ENCODE measurements at regions not wholly inside any gene's neighbourhood (a gene's known extent, or its start where the extent isn't known, plus 50 kb on each side); places are given as distances from the start of the nearest gene placed in this dataset.
A peak's percentile ranks its signal among the peaks of the same experiment; 100 is the strongest.
"Not testable (repeated sequence)": the region's sequence is repeated elsewhere in the genome, so short reads cannot be mapped to it uniquely, and the experiment has no call there.

DNA sequence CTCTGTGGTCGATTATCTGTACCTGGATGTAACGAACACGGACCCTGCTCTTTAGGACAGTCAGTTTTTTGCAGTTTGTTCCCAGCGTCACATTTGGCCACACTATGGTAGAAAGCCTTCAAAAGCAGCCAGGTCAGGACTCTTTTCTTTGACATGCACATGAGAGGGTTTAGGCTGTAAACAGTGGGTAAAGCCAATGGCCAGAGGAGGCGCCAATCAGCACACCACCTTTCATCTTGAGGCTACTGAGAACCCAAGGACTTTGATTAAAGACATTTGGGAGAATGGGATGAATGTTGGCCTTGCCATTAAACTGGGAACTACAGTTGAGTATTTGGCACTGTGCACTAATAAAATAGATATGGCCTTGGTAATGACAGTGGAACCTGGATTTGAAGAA lies 225.9 kb downstream of the OXSM start:
- ATAC-seq (no peak), DNase-seq (no peak)
- intact Hi-C loops (cut with DNase I, micrococcal nuclease) = no loop called here

DNA sequence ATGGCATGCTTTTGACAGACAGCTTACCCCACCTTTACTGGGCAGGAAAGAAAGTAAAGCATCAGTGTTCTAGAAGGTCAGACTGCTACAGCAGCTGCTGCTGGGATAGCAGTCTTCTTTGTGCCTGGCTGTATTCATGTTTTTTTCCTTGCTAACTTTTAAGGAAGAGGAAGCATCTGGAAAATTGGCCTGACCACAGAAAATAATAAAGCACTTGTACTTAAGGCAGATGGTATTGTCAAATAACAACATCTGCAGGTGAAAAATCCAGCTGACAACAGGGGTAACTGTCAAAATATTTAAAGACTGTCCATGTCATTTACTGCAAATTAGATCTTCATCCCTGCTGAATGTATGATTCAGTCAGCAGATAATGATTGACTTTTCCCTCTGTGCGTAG lies 229.0 kb downstream of the OXSM start:
- intact Hi-C loops (cut with DNase I, micrococcal nuclease) = no loop called here
- no peak for DNase-seq
- ATAC-seq = no peak

DNA sequence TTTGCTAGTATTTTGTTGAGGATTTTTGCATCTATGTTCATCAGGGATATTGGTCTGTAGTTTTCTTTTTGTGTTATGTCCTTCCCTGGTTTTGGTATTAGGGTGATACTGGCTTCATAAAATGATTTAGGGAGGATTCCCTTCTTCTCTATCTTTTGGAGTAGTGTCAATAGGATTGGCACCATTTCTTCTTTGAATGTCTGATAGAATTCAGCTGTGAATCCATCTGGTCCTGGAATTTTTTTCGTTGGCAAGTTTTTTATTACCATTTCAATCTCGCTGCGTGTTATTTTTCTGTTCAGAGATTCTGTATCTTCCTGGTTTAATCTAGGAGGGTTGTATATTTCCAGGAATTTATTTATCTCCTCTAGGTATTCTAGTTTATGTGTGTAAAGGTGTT lies 234.3 kb downstream of the OXSM start:
- ATAC-seq; intact Hi-C loops (cut with DNase I, micrococcal nuclease); DNase-seq: not testable (repeated sequence)

DNA sequence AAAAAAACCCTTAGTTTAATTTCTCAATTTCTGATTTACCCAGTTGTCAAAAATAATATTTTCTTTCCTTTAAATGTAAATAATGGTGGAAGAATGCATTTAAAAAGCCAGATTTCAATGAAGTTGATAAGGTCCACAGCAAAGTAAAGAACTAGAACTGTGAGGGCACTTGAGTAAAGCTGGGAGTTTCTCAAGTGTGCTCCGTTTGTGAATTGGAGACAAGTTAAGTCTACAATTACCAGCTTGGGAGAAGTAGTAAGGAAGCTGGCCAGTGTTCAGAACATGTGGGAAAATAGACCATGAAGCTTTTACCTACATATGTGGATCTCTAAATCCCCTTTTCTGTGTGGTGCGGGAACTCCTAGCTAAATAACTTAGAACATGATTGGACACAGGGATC lies 239.4 kb downstream of the OXSM start:
- intact Hi-C loops (cut with DNase I, micrococcal nuclease) = no loop called here
- DNase-seq = no peak
- ATAC-seq = no peak

DNA sequence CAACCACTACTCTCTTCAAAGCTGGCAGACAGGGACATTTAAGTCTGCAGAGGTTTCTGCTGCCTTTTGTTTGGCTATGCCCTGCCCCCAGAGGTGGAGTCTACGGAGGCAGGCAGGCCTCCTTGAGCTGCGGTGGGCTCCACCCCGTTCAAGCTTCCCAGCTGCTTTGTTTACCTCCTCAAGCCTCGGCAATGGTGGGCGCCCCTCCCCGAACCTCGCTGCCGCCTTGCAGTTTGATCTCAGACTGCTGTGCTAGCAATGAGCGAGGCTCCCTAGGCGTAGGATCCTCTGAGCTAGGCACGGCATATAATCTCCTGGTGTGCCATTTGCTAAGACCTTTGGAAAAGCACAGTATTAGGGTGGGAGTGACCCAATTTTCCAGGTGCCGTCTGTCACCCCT lies 252.2 kb downstream of the OXSM start:
- intact Hi-C loops (cut with DNase I, micrococcal nuclease); ATAC-seq; DNase-seq: not testable (repeated sequence)

DNA sequence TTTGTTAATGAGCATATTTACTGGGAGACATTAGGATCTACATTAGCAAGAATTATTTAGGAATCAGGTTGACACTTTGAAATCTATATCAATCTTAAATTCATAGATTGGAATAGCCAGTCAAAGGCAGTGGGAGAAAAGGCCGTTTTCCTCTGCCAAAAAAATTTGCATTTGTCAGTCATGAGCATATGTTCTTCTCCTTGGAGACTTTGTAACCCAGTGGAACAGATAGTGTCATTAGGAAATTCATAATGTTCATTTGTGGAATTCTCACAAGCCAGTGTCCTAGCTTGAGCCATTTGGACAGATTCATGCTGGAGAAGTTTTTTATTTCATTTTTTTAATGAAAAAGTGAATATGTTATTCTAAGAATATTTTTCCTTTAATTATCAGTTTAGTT lies 260.1 kb downstream of the OXSM start:
- intact Hi-C loops (cut with DNase I, micrococcal nuclease) = no loop called here
- no peak for ATAC-seq
- no peak for DNase-seq

DNA sequence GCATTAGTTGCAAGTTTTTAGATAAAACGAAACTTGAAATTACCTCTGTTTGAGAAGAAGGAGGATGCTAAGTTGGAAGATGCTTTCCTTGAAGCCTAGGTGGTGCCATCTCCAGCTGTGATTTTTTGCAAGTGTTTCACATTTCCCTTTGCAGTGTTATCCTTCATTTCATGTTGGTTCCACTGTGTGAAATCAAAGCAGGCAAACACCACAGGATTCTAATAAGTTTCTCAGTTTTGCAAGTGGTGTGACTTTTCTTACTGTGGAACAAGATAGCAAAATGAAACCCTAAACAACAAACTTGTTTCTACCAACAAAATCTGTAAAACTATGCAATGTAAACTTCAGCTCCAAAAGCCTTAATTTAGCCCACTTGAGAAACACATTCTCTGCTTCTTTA lies 260.9 kb downstream of the OXSM start:
- DNase-seq = no peak
- intact Hi-C loops (cut with DNase I, micrococcal nuclease) = no loop called here
- no peak for ATAC-seq

DNA sequence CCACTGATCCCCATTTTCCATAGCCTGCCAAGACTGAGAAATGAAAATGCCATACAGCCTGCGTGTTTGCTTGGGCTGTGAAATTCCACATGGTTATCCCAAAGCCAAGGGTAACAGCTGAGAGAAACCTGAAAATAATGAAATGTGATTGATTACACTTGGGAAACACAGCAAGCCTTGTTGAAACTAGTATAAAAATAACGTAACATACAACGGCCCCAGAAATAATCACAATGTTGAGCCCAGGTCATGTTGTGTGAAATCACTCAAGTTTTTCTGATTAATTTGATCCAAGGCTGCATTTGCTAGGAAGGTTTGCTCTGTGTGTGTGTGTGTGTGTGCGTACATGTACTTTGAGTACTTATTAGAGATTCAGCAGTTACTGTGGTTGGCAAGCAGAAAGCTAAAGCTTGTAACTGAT lies 269.0 kb downstream of the OXSM start:
- intact Hi-C loops (cut with DNase I, micrococcal nuclease) = no loop called here
- no peak for DNase-seq
- ATAC-seq = no peak

DNA sequence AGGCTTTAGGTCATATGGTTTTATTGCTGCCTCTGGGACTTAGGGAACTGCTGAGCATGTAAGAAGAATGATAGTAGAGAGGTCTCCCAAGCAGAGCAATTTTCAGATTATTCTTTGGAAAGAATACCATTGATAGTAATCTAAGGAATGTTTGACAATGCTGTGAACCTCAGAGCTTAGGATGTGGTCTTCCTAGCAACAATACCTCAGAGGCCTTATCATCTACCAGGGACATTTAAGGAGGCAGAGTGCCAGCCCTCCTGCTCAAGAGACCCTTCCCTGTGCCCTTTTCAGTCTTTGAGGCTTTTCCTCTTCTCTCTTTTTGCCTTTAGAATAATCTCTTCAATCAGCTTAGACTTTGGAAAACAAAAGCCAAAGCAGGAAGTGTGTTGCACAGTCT lies 272.1 kb downstream of the OXSM start:
- intact Hi-C loops (cut with DNase I, micrococcal nuclease) = no loop called here

DNA sequence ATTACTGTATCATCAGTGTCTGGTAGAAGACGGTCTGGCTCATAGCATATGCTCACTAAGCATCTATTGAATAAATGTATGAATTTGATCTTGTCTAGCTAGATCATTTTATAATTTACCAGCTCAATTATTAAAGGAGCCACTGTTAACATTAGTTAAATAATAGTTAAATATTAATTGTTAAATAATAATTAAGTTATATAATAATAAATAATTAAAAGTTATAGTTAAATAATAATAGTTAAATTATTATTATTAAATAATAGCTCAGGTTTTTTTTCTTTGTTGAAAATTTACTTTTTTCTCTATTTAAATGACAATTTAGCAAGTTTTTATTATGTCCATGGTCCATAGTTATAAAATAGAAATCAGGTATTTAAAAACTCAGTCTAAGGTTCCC lies 274.4 kb downstream of the OXSM start:
- no peak for ATAC-seq
- DNase-seq = no peak

More for the DNA sequence above, 272.1 kb downstream of the OXSM start:
- ATAC-seq = no peak
- no peak for DNase-seq

DNA sequence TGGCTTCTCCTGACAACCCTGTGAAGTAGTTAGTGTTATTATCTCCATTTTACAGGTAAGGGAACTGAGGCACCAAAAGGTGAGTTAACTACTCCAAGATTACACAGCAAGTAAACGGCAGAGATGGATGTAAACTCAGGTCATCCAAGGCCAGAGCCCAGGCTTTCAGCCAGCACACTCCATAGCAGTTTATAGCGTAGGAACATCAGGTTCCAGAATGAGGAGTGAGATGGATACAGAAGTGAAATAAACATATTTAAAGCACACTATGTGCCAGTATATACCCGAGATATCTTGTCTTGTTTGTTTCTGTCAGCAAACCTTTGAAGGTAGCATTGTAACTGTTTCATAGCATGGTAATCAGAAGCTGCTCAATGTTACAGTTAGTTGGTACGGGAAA lies 279.0 kb downstream of the OXSM start:
- peak in 1 of 2 donors; percentile 42 for DNase-seq
- intact Hi-C loops (cut with DNase I, micrococcal nuclease) = no loop called here
- ATAC-seq = no peak

More for the DNA sequence above, 274.4 kb downstream of the OXSM start:
- intact Hi-C loops (cut with DNase I, micrococcal nuclease) = no loop called here

DNA sequence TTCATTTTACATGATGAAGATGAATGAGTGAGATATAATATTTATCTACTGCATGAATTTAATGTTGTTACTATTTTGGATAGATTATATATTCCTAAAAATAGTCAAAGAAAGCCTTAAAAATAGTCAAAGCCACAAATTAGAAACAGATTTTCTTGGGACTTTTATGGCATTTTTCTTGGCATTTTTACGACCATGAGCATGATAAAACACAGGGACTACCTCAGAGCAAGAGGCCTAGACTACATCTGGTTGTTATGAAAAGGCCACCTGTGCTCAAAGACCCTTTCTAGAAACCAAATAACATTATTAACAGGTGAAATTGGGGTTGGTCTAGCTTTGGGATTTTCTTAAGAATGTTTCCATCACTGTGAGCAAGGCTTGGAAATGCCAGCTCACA lies 281.0 kb downstream of the OXSM start:
- intact Hi-C loops (cut with DNase I, micrococcal nuclease) = no loop called here
- DNase-seq (no peak), ATAC-seq (no peak)

DNA sequence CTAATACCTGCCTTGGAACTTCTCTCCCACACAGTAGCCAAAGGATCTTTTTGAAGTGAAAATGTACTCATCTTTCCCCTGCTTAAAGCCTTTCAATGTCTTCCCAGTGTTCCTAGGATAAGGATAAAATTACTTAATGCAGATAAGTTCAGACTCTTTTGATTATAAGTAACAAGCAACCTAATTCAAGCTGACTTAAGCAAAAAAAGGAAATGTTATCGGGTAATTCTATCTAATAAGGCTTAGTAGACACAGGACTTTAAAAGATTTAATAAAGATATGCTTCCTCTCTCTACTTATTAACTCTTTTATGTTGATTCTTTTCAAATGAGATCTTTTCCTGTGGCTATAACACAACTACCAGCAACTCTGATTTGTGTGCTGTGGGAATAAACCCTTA lies 284.2 kb downstream of the OXSM start:
- DNase-seq (no peak), ATAC-seq (no peak)
- intact Hi-C loops (cut with DNase I, micrococcal nuclease) = no loop called here

DNA sequence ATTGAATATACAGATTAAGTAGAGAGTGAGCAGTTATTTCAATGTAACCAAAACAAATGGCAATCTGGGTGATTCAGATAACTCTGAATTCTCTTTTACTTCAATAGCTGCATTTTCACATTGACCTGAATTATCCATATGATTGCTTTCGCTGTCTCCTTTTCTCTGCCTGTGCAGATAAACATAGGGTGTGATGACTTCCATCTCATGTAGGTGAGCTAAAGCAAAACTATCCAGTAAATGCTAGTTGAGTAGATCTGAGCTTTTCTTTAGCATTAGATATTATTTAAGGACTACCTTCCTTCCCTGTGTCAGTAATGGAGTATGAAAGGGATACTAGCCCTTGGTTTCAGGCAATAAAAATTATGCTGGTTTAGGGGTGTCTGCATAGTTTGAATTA lies 288.6 kb downstream of the OXSM start:
- DNase-seq (no peak), ATAC-seq (no peak)
- intact Hi-C loops (cut with DNase I, micrococcal nuclease) = no loop called here

DNA sequence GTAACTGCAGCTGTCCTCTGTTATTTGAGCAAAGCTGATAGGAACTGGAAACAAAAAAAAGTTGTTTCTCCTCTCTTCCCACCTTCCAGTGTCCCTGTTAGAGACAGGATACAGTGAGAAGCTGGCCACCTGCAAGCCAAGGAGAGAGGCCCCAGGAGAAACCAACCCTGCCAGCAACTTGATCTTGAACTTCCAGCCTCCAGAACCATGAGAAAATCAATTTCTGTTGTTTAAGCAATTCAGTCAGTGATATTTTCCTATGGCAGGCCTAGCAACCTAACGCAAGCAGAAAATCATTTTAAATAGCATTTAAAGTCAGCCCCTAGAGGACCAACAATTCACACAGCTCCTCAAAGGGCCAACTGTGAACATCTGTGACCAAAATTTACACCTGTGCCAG lies 291.3 kb downstream of the OXSM start:
- DNase-seq = no peak
- intact Hi-C loops (cut with DNase I, micrococcal nuclease) = no loop called here
- no peak for ATAC-seq

DNA sequence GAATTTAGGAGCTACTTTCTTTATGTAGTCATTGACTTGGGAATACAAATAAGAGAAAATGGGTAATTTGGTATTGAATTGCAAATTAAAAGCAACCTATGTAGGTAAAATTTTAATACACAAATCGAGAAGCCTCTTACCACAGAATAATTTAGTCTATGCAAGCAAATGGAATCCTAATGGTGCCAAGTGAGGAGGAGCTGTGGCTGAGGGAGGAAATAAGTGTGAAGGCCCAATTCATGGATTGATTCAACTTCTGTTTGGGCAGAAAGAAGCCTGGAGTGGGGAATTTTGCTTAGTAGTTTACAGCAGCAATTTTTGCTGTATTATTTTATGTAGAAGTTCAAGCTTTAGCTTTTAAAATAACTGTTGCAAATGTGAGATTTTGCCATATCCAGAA lies 291.9 kb downstream of the OXSM start:
- intact Hi-C loops (cut with DNase I, micrococcal nuclease) = no loop called here
- no peak for DNase-seq
- ATAC-seq = no peak

DNA sequence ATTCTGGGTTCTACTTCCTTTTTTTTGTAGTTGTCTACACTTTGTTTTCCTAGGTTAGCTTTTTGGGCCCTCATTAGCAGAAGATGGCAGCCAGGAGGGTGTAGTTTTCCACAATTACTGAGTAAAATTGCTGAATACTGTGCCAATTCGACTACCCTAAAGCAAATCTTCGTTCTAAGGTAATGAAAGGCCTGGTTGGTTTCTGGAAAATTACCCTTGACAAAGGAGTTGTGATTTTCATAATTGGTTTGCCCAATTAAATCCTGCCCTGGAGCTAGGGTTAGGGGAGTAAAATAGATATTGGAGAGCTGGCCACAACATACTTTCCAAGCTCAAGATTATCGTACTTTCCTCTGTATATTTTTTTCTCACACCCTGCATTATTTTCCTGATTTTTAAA lies 293.0 kb downstream of the OXSM start:
- ATAC-seq (no peak), DNase-seq (no peak)
- intact Hi-C loops (cut with DNase I, micrococcal nuclease) = no loop called here

DNA sequence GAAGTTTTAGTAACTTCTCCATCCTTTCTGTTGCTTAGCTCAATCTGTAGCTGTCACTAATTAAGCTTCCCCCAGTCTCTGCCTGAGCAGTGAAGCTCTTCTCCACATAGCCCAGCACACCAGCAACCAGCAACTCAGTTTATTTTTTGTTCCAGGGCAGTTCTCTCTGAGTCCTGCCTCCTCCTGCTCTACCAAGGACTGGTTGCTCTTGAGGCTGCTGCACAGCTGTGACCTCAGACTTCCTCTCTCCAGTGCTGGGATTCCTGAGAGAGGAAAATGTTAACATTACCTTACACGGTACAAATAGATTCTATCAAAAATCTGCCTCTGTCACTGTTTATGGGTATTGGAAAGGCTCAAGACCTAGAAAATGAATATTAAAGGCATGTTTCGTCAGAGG lies 294.7 kb downstream of the OXSM start:
- intact Hi-C loops (cut with DNase I, micrococcal nuclease) = no loop called here
- ATAC-seq = no peak
- DNase-seq = no peak

DNA sequence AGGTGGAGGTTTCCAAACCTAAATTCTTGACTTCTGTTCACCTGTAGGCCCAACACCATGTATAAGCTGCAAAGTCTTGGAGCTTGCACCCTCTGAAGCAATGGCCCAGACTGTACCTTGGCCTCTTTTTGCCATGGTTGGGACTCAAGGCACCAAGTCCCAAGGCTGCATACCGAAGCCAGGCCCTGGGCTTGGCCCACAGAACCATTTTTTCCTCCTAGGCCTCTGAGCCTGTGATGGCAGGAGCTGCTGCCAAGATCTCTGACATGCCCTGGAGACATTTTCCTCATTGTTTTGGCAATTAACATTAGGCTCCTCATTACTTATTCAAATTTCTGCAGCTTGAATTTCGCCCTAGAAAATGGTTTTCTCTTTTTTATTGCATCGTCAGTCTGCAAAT lies 297.9 kb downstream of the OXSM start:
- DNase-seq (no peak), ATAC-seq (no peak)
- intact Hi-C loops (cut with DNase I, micrococcal nuclease) = no loop called here

DNA sequence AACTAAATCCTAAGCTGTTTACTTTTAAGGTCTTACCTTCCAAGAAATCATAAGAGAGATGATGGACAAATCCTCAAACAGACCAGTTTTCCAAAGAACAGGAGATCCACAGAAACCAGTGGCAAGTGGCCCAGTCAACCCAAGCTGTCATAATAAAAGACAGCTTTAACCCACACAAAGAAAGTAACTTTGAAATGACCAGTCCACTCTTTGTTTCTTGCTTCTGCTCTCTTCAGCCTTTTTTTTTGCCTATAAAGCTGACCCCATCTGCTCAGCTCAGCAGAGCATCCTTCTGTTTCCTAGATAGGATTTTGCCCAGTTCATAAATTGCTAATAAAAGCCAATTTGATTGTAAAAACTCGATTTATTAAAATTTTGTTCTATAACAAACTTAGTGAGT lies 299.4 kb downstream of the OXSM start:
- ATAC-seq = no peak
- DNase-seq = no peak
- intact Hi-C loops (cut with DNase I, micrococcal nuclease) = no loop called here

DNA sequence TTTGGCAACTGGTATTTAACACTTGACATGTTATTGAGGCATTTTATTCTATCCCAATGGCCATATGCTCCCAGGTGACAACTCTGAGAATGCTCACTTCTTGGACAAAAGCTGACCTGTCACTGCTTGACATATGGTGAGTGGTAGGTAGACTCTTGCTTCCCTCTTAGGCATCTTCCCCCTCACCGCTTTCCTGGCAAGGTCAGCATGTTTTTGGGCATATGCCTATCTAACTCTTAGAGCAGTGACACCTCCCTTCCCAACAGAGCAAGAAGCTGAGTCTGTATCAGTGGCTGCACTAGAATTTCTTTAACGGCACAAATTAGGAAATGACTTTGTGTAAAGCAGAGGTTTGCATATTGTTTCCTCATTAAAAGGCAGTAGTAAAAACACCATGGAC lies 300.7 kb downstream of the OXSM start:
- intact Hi-C loops (cut with DNase I, micrococcal nuclease) = no loop called here
- ATAC-seq (no peak), DNase-seq (no peak)

DNA sequence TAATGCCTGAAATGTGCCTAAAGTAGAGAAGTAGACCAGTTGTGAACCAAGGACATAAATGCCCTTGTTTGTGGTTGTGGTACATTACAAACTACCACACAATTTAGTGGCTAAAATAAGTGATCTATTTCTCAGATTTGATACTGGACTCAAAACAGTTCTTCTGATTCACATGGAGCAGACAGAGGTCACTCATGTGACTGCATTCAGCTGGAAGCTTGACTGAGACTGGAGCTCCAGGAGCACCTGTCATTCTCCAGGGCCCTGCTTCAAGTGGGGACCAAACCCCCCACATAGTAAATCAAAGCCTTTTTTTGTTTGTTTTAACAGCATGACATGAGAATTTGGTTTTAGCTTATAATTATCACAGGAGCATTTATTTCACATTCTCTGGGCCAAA lies 301.2 kb downstream of the OXSM start:
- intact Hi-C loops (cut with DNase I, micrococcal nuclease) = no loop called here
- DNase-seq = no peak

More for the DNA sequence above, 301.2 kb downstream of the OXSM start:
- ATAC-seq = no peak

Data from left colon (tissue), 2 donors.